LNCAP (cell line): ENCODE measurements at regions not wholly inside any gene's neighbourhood (a gene's known extent, or its start where the extent isn't known, plus 50 kb on each side); places are given as distances from the start of the nearest gene placed in this dataset.

Experiments used
- TF ChIP-seq, protein P1 (sequence below): fragments of 450-650 bp; IDR thresholded peaks from 2 replicates; pipeline ENCODE4 v1.5.1; 2017; ENCODE audit warnings: mild to moderate bottlenecking

DNA sequence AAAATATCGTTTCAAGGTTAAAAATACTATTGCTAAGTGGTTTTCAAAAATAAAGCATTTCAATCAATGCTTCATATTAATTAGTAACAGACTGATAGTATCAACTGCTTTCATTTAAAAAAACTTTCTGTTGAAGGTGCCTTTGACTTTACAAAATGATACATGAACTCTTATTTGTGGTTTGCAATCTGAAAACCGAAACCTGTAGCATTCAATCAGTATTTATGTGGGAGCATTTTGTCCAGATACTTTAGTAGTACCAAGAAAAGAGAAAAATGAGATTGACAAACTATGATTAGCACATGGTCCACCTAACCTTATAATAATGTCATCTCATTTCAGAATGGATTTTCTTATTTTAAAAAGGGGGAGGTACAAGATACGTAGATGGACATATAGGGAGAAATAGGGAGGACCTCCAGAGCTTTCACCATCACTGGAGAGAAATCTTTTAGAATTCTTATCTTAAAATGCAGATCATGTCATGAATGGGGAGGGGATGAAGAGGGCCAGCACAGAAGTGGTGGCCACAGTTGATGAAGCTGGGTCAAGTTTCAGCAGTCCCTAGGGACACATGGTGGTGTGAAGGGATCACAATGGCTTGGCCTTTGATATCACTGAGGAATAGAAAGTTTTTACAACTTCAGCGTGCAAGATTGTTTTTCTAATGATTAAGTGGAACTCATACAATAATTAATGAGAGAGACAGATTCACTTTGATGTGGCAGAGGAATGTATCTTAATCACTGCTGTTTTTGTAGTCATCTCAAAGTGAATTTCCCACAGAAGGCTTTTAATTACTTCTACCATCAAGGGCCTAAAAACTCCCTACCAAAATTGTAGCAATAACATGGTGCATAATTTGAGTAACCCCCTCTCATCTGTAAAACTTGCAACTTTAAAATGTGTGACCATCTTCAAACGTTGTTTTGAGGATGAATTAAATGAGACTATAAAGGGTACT, 322.3 kb upstream of the EDIL3 start:
- TF ChIP-seq, protein P1, sequence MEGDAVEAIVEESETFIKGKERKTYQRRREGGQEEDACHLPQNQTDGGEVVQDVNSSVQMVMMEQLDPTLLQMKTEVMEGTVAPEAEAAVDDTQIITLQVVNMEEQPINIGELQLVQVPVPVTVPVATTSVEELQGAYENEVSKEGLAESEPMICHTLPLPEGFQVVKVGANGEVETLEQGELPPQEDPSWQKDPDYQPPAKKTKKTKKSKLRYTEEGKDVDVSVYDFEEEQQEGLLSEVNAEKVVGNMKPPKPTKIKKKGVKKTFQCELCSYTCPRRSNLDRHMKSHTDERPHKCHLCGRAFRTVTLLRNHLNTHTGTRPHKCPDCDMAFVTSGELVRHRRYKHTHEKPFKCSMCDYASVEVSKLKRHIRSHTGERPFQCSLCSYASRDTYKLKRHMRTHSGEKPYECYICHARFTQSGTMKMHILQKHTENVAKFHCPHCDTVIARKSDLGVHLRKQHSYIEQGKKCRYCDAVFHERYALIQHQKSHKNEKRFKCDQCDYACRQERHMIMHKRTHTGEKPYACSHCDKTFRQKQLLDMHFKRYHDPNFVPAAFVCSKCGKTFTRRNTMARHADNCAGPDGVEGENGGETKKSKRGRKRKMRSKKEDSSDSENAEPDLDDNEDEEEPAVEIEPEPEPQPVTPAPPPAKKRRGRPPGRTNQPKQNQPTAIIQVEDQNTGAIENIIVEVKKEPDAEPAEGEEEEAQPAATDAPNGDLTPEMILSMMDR = no peak

DNA sequence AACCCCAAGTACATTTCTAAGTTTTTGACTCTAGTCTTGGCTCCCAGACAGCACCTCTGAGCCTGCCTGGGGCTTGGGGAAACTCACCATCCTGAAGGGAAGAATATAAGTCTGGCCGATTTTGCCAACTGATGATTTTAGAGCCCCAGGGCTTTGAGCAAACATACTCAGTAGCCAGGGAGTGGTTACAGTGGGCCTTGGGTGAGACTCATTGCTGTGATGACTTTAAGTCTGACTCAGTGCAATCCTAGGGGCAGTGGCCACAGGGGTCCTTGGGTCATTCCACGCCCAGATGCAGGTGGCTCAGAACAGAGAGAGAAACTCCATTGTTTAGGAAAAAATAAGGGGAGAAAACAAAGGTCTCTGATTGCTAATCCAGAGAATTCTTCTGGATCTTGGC, 312.0 kb upstream of the EDIL3 start:
- TF ChIP-seq, protein P1 = no peak

DNA sequence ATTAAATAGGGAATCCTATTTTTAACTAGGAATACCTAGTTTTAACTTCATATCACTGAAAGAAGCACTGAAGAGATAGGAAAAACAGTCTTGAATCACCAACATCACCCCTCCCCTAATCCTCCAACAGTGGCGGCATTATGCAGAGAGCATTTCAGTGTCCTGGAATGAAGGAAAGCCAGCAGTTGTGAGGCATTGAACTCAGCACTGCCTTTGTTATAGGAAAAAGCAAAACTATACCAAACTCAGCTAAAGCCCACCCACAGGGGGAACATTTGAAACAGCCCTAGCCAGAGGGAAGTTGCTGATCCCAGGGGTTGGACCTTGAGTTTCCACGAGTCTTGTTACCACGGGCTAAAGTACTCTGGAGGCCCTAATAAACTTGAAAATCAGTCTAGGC, 310.6 kb upstream of the EDIL3 start:
- TF ChIP-seq, protein P1 = no peak

DNA sequence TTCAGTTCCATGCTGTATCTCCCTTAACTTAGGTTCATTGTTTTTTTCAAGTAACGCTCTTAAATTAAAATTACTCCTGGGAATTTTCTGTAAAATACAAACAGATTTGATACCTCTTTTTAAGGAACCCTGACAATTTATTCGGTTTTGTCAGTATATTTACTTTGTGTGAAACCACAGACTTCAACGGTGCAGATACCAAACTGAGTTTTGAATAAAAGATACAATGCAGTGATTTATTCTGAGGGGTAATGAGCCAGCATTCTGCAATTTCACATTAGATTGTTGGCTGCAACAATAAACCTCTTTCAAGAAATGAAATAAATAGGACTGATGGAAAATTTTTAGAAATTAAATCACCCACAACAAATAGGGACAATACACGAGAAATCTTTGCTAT, 308.6 kb upstream of the EDIL3 start:
- TF ChIP-seq, protein P1 = no peak

DNA sequence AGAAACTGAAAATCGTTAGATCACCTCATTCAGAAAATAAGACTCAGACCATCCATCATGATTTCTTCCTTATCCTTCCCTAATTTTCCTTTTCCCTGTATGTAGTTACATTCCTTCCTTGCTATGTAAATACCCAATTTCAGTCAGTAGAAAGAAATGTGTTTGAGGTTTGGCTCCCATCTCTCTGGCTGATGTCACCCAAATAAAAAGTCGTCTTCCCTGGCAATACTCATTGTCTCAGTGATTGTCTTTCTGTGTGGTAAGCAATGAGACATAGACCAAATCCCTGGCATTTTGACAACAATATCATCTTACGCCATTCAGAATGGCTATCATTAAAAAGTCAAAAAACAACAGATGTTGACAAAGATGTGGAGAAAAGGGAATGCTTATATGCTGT, 303.9 kb upstream of the EDIL3 start:
- TF ChIP-seq, protein P1 = no peak

DNA sequence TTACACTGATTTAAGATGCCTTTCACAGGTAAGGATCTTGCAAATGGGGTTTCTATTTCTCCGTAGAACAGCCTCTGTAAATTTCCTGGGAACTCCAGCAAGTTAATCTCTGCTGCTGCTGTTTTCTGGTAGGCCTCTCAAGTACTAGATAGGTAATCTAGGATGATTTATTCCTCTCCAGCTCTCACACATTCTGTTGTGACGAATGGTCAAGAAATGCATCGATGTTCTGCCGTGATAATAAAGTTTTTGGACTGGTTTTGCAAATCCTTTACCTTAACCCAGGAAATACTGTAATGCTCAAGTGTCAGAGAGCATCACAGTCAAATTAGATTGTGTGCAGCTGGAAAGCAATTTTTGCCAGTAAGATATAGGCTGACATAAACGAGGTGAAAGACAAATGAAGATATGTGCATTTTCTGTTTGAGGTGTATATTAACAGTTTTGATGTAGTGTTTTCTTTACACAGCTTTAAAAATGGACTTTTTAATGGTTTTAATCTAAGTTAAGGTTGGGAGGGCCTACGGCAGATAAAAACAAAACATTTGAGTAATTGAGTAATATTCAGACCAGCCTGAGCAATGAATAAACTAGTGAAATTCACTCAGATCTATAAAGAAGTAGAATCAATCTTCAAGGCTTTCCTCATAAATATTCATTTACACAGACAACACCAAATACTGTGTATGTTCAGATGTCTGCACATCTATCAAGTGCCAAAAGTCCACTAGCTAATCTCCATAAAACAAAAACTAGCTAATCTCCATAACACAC, 300.6 kb upstream of the EDIL3 start:
- TF ChIP-seq, protein P1 = no peak

DNA sequence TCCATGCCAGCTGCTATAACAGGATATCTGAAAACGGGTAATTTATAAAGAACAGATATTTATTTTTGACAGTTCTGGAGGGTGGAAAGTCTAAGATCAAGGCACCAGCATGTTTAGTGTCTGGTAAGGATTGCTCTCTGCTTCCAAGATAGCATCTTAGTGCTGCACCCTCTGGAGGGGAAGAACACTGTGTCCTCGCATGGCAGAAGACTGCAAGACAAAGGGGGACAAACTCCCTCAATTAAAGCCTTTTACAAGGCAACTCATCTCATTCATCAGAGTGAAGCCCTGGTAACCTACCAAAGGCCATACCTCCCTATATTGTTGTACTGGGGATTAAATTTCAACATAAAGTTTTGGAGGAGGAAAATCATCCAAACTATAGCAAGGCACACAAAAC, 298.9 kb upstream of the EDIL3 start:
- TF ChIP-seq, protein P1 = no peak
